ENCODE measurements at regions not wholly inside any gene's neighbourhood (a gene's known extent, or its start where the extent isn't known, plus 50 kb on each side); places are given as distances from the start of the nearest gene placed in this dataset.

GRCh38 chr7:97466071-97466470, 265.8 kb upstream of the TAC1 start:
- TF ChIP-seq CTCF (conservative IDR thresholded peaks at IDR 0.05) (no peak), EZH2 (IDR thresholded peaks at IDR 0.05; ENCODE audit: low read depth) (no peak)
